Stimulated activated CD8-positive, alpha-beta memory T cell treated with anti-CD3 and anti-CD28 coated beads, Interleukin-12 subunit alpha, Interleukin-12 subunit beta, amount 100 ng/mL, for 24 hours (primary cell): ENCODE measurements at regions not wholly inside any gene's neighbourhood (a gene's known extent, or its start where the extent isn't known, plus 50 kb on each side); places are given as distances from the start of the nearest gene placed in this dataset.
"Not testable (repeated sequence)": the region's sequence is repeated elsewhere in the genome, so short reads cannot be mapped to it uniquely, and the experiment has no call there.

Source experiments
- DNase-seq: peaks from one replicate; pipeline ENCODE4 v3.0.0-alpha.2; 2020; ENCODE audit errors: extremely low read depth

- not testable (repeated sequence) for DNase-seq
Observed at GRCh38 chr2:146405402-146406309, 1439.2 kb upstream of the ACVR2A start.

DNA sequence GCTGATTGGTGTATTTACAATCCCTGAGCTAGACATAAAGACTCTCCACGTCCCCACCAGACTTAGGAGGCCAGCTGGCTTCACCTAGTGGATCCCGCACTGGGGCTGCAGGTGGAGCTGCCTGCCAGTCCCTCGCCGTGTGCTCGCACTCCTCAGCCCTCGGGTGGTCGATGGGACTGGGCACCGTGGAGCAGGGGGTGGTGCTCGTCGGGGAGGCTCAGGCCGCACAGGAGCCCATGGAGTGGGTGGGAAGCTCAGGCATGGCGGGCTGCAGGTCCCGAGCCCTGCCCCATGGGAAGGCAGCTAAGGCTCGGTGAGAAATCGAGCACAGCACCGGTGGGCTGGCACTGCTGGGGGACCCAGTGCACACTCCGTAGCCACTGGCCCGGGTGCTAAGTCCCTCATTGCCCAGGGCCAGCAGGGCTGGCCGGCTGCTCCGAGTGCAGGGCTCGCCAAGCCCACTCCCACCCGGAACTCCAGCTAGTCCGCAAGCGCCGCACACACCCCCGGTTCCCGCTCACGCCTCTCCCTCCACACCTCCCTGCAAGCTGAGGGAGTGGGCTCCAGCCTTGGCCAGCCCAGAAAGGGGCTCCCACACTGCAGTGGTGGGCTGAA is 1441.2 kb upstream of the ACVR2A start:
- not testable (repeated sequence) for DNase-seq

DNA sequence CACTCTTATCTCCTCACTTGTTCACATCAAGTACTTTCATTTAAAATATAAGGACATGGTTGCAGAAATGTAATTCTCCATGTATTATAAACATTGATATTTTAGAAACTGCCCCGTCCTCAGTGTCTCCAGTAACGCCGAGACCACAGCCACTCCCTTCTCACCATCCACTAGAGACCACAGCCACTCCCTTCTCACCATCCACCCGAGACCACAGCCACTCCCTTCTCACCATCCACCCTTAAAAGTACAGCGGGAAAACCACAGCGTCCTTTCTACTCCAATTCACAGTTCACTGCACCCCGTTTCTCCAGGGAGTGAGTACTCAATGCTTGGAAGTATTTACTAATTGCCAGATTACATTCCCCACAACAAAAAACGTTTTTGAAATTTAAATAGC is 1452.2 kb upstream of the ACVR2A start:
- DNase-seq, result no peak

DNA sequence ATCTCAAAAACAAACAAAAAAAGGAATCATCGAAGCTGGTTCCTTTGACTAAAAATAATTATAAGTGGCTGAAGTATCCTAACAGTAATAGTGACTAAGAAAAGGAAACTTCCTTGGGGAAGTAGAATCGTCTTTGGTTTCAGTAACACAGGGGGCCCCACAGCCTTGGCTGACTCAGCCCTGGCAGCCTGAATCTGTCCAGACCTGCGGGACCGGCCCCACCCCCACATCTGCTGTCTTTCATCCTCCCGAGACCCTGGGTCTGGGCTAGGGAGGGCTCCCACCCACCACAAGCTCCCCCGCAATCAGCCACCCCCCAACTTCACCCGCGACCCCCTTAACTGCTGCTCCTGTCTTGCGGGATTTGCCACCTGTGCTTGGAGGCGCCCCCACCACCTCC is 1452.6 kb upstream of the ACVR2A start:
- no peak for DNase-seq

DNA sequence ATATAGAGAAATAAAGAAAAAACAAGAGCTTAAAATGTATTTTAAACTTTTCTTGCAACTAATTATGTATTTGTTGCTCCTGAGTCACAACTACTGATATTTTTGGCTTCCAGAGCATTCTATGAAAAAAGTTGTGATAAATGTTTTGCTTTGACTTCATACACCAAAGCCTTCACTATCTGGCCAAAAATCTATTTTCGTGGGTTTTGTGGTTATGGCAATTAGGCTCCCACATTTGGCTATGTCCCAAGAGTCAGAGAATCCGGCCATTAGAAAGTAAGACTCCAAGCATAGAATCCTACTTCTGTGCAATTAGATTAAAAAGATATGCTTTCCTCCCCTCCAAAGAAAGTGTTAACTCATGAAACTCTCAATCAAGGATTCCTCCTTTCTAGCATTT is 1456.1 kb upstream of the ACVR2A start:
- DNase-seq, result no peak

GRCh38 chr2:146386096-146386495 is 1458.7 kb upstream of the ACVR2A start:
- no peak for DNase-seq

- no peak for DNase-seq
Observed at GRCh38 chr2:146385031-146385430, 1459.8 kb upstream of the ACVR2A start.

GRCh38 chr2:146376511-146377064 is 1468.2 kb upstream of the ACVR2A start:
- no peak for DNase-seq

DNA sequence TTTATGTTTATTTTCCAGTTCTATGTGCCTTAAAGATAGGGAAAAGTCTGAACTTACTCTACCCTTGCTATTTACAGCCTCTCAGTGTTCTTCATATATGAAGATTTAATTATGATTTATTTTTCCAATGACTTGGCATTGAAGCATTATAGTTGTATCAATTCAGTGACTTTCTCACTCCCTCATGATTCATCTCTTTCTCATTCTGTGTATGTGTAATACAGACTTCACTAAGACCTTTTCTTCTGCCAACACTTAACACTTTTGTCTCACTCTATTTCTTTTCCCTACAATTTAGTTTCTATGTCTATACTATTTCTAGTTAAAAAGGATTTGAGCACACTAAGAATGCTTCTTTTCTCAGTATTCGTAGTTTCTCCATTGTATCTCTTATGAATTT is 1470.3 kb upstream of the ACVR2A start:
- no peak for DNase-seq

DNA sequence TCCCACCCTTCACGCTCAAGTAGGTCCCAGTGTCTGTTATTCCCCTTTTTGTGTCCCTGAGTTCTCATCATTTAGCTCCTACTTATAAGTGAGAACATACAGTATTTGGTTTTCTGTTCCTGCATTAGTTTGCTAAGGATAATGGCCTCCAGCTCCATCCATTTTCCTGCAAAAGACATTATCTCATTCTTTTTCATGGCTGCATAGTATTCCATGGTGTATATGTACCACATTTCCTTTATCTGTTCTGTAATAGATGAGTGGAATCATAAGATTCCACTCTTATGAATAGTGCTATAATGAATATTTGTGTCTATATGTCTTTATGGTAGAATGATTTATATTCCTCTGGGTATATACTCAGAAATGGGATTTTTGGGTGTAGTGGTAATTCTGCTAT is 1473.5 kb upstream of the ACVR2A start:
- DNase-seq, result not testable (repeated sequence)

DNA sequence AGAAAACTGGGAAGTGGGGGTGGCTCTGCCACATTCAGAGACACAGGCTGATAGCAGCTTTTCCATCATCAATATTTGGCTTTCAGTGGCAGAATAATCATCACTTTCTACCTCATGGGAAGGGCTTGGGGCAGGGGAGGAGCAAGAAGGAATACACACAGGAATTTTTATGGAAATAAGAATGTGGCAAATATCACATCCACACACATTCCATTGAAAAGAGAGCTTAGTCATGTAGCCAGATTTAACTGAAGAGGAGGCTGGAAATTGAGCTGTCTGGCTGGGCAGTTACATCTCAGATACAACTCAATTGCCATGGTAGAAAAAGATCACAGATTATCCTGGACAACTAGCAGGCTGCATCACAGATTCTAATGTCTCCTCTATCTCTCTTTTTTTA is 1474.0 kb upstream of the ACVR2A start:
- DNase-seq, result no peak

DNA sequence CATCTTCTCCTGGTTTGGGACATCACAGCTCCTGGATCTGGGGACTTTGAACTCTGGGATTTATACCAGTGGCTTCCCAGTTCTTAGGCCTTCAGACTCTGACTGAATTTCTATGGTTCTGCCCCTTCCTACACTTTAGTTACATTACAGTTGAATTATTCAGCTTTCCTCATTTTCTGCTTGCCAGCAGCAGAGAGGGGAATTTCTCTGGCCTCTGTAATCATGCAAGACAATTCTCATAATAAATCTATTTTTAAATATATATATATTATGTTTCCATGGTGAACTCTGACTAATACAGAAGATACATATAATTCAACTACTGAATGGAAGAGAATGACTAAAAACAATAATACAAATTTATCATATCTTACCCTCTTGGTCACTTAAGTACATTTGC is 1478.6 kb upstream of the ACVR2A start:
- DNase-seq, result no peak

DNA sequence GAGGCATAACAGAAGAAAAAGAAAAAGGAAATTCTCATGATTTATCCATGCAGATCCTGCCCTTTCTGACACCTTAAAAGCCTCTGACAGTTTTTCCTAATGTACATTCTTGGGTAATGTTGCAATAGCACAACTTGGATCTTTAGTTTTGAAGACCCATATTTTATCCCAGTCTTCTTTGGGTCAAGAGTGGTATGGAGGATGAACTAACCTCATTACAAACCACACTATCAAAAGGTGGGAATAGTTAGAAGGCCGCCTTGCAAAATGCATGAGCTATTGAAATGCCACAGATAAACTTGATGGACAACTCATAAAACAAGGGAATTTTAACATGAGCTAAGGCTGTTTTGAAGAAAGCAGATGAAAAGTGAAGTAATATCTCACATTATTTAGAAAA is 1479.8 kb upstream of the ACVR2A start:
- DNase-seq, result no peak

DNA sequence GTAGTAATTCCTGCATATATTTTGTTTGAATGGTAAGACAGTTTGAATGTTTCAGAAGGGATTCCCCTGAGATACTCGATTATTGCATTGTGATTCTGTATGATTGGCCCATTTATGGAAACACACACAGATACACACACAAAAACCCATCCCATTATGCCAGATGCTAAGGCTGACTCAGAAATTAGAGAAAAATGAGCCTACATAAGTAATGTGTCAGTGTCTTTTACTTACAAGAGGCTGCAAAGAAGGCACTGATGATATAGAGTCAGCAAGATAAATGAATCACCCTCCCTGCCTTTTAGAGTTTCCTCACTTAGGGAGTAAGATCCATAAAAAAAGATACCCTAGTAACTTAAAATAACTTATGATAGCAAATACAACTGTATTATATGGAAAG is 1481.1 kb upstream of the ACVR2A start:
- DNase-seq, result no peak

DNA sequence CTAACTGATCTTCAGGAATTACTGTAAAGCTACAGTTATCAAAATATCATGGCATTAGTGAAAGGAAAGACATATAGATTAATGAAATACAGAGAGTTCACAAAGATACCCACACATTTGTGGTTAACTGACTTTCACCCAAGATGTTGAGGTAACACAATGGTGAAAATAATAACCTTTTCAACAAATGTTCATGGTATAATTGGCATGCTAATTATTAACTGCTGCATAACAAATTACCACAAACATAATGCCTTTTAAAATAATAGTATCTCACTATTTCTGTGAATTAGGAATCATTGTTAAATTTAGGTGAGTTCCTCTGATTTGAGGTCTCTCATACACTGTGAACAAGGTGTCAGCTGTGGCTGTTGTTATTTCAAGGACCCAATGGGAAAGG is 1493.1 kb upstream of the ACVR2A start:
- DNase-seq, result no peak

DNA sequence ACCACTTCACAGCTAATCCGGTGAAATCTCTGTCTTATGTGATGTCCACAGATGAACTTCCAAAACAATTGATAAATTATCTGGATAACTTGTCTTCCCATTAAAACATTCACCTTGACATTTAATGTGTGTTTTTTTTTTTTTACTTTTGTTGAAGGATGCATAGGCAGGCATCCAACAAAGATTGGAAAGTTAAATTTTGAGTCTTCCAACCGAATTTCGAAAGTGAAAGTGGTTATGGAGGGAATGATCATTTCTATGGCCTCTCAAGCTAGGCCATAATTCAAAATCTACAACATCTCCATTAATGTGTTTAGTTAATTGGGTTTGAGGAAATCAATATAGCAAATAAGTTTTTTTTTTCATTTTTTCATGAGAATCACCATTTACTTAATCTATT is 1495.5 kb upstream of the ACVR2A start:
- no peak for DNase-seq

DNA sequence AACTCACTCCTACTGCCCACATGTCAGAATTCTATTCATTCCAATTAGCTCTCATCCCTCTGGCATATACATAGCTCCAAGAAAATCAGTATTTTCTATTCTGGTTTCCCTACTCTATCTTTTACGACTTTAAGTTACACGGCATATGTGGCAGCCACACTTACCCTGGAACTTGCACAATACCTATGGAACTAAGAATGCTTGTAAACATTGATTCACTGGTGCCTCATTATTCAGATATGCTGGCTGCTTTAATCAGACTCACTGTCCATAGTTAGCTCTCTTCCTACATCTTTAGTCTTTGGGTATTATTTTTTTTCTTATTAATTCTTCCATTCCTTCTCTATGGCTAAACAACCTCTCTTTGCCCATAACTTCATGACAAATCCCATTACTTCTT is 1519.9 kb upstream of the ACVR2A start:
- DNase-seq, result no peak

- no peak for DNase-seq
Observed at GRCh38 chr2:146323564-146323963, 1521.3 kb upstream of the ACVR2A start.

DNA sequence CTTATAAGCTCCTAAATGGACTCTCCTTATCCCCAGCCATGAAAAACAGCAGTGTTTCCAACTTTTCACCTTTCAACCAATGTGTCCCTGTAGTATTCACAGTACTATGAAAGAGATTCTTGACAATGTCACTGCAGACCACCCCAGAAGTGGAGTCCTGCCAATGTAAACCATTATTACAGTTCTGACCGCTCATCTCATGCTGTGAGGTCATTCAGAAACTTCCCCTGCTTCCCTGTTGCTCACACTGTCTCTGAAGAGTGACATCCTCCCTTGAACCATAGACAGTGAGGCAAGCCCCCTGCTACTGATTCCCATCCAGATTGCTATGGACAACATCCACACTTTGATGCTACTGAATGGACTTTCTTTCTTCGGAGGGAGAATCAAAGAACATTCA is 1523.7 kb upstream of the ACVR2A start:
- DNase-seq, result no peak

DNA sequence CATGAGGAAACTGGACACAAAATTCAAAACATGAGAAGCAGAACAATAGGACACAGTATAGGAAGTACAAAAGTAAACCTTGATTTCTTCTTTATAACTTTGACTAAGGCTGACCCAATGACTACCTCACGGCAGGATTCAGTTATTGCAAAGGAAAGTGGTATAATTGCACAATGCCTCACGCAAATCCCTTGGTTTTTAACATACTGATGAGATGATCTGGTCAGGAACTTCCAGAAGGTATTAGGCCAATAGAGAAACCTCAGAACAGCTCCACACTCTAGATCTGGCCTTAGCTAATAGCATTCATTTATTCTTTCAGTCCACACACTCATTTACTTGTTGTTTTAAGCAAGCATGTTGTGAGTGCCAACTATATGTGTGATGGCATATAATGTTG is 1526.9 kb upstream of the ACVR2A start:
- DNase-seq, result no peak

DNA sequence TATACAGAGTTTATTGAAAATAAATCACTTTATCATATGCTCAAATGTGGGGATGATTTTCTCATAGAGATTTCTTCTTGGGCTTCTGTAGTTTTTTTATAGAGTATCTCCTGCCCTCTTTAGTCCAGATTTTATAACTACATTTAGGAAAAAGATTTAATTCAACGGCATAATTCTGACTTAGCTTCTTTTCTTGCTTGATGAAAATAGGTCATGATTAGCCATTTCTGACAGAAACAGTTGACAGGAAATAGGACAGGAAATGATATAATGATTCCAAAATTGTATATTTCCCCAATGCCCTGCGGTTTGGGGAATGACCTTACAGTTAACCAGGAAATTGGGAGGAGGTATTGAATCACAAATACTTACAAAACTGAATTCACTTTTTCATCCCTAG is 1531.9 kb upstream of the ACVR2A start:
- no peak for DNase-seq

GRCh38 chr2:146305164-146305563 is 1539.7 kb upstream of the ACVR2A start:
- DNase-seq, result no peak

GRCh38 chr2:146301287-146301686 is 1543.5 kb upstream of the ACVR2A start:
- DNase-seq, result no peak
